ENCODE measurements at regions not wholly inside any gene's neighbourhood (a gene's known extent, or its start where the extent isn't known, plus 50 kb on each side); places are given as distances from the start of the nearest gene placed in this dataset.
"Not testable (repeated sequence)": the region's sequence is repeated elsewhere in the genome, so short reads cannot be mapped to it uniquely, and the experiment has no call there.

DNA sequence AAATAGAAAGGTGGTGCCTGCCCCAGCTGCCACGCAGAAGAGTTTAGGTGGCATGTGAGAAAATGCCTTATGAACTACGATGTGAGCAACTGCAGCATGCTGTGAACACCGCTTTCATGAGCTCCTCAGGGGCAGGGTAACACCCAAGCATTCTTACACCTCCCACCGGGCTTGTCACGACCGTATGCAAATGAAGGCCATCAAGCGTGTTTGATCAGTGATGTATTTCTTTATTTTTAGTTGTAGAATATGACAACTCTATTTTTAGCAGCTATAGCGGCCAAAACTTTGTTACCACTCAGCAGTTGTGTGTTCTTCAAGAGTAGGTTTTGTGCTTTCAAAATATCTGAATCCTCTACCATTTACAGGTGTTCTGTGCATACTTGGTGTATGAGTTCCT, 58.1 kb upstream of the SAMD11 start:
- TF ChIP-seq, protein P1, sequence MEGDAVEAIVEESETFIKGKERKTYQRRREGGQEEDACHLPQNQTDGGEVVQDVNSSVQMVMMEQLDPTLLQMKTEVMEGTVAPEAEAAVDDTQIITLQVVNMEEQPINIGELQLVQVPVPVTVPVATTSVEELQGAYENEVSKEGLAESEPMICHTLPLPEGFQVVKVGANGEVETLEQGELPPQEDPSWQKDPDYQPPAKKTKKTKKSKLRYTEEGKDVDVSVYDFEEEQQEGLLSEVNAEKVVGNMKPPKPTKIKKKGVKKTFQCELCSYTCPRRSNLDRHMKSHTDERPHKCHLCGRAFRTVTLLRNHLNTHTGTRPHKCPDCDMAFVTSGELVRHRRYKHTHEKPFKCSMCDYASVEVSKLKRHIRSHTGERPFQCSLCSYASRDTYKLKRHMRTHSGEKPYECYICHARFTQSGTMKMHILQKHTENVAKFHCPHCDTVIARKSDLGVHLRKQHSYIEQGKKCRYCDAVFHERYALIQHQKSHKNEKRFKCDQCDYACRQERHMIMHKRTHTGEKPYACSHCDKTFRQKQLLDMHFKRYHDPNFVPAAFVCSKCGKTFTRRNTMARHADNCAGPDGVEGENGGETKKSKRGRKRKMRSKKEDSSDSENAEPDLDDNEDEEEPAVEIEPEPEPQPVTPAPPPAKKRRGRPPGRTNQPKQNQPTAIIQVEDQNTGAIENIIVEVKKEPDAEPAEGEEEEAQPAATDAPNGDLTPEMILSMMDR (IDR thresholded peaks at IDR 0.05) = not testable (repeated sequence)
- TF ChIP-seq POLR2A (IDR thresholded peaks at IDR 0.05) = not testable (repeated sequence)

Measured in testis (tissue), 2 donors.